IPS-18a (cell line): ENCODE measurements at regions not wholly inside any gene's neighbourhood (a gene's known extent, or its start where the extent isn't known, plus 50 kb on each side); places are given as distances from the start of the nearest gene placed in this dataset.

Experiments used
- H3K27ac ChIP-seq: one replicate; pipeline ENCODE4 v1.5.1; 2013; ENCODE audit warnings: low read length
- H3K27me3 ChIP-seq: one replicate; pipeline ENCODE4 v1.6.1; 2013; ENCODE audit warnings: mild to moderate bottlenecking, low read length; ENCODE audit not compliant: control insufficient read depth, insufficient read depth
- H3K36me3 ChIP-seq: one replicate; pipeline ENCODE4 v1.6.1; 2013; ENCODE audit warnings: low read depth, low read length; ENCODE audit not compliant: control insufficient read depth
- H3K4me1 ChIP-seq: one replicate; pipeline ENCODE4 v1.6.1; 2013; ENCODE audit warnings: low read depth, low read length; ENCODE audit not compliant: control insufficient read depth
- H3K4me3 ChIP-seq: one replicate; pipeline ENCODE4 v1.5.1; 2013; ENCODE audit warnings: low read length
- H3K9ac ChIP-seq: one replicate; pipeline ENCODE4 v1.6.1; 2013; ENCODE audit warnings: mild to moderate bottlenecking, low read length, moderate library complexity
- H3K9me3 ChIP-seq: one replicate; pipeline ENCODE4 v1.6.1; 2013; ENCODE audit warnings: low read depth, low read length; ENCODE audit not compliant: control insufficient read depth

GRCh38 chr12:58074259-58074658, 132.9 kb downstream of the ATP23 start:
- Histone ChIP-seq H3K9me3 (no peaks in the 10 kb centered on the region), H3K9ac (no peak overlapping the region), H3K4me3 (no peak overlapping the region)

GRCh38 chr12:58079806-58080205, 138.4 kb downstream of the ATP23 start:
- no peaks in the 10 kb centered on the region for H3K36me3 ChIP-seq
- H3K4me3 ChIP-seq: no peak overlapping the region
- no peak overlapping the region for H3K27ac ChIP-seq
- no peak overlapping the region for H3K9ac ChIP-seq
- H3K4me1 ChIP-seq: no peaks in the 10 kb centered on the region
- H3K27me3 ChIP-seq: no peaks in the 10 kb centered on the region
- H3K9me3 ChIP-seq: no peaks in the 10 kb centered on the region

More at GRCh38 chr12:58074259-58074658, 132.9 kb downstream of the ATP23 start:
- no peak overlapping the region for H3K27ac ChIP-seq
- H3K36me3 ChIP-seq: no peaks in the 10 kb centered on the region
- no peaks in the 10 kb centered on the region for H3K27me3 ChIP-seq
- H3K4me1 ChIP-seq: no peaks in the 10 kb centered on the region

GRCh38 chr12:58081488-58081887, 140.1 kb downstream of the ATP23 start:
- no peak overlapping the region for H3K27ac ChIP-seq
- no peaks in the 10 kb centered on the region for H3K27me3 ChIP-seq
- H3K9ac ChIP-seq: no peak overlapping the region
- no peaks in the 10 kb centered on the region for H3K4me1 ChIP-seq
- no peaks in the 10 kb centered on the region for H3K9me3 ChIP-seq
- no peaks in the 10 kb centered on the region for H3K36me3 ChIP-seq
- H3K4me3 ChIP-seq: no peak overlapping the region

GRCh38 chr12:58082996-58083395, 141.6 kb downstream of the ATP23 start:
- H3K4me1 ChIP-seq: peaks cover 5% of the 10 kb centered on the region
- no peaks in the 10 kb centered on the region for H3K36me3 ChIP-seq
- H3K27ac ChIP-seq: no peak overlapping the region
- no peaks in the 10 kb centered on the region for H3K27me3 ChIP-seq
- H3K9ac ChIP-seq: no peak overlapping the region
- no peak overlapping the region for H3K4me3 ChIP-seq
- H3K9me3 ChIP-seq: no peaks in the 10 kb centered on the region

DNA sequence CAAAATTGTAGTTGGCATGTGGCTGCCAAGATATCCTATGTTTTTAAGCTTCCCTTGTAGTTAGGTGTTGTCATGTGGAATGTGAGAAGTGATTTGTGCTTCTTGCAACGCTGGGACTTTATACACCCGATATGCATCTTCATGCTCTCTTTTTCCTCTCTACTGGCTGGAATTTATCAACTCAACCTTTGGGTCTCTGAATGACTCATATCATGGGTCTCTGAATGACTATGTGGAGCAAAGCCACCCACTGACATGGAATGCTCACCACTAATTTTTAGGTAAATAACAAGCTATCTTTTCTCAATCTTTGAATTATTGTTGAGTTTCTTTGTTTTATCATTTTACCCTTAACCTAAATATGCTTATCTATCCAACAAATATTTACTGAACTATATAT, 144.6 kb downstream of the ATP23 start:
- Histone ChIP-seq H3K4me1 (peaks cover 8% of the 10 kb centered on the region), H3K9me3 (no peaks in the 10 kb centered on the region), H3K36me3 (no peaks in the 10 kb centered on the region), H3K9ac (no peak overlapping the region), H3K27me3 (no peaks in the 10 kb centered on the region), H3K4me3 (no peak overlapping the region), H3K27ac (no peak overlapping the region)

- no peak overlapping the region for H3K9ac ChIP-seq
- no peak overlapping the region for H3K27ac ChIP-seq
- H3K4me3 ChIP-seq: no peak overlapping the region
- peaks cover 8% of the 10 kb centered on the region for H3K4me1 ChIP-seq
- H3K9me3 ChIP-seq: no peaks in the 10 kb centered on the region
- H3K27me3 ChIP-seq: no peaks in the 10 kb centered on the region
- H3K36me3 ChIP-seq: no peaks in the 10 kb centered on the region
Measured at GRCh38 chr12:58086930-58087329, 145.6 kb downstream of the ATP23 start.

DNA sequence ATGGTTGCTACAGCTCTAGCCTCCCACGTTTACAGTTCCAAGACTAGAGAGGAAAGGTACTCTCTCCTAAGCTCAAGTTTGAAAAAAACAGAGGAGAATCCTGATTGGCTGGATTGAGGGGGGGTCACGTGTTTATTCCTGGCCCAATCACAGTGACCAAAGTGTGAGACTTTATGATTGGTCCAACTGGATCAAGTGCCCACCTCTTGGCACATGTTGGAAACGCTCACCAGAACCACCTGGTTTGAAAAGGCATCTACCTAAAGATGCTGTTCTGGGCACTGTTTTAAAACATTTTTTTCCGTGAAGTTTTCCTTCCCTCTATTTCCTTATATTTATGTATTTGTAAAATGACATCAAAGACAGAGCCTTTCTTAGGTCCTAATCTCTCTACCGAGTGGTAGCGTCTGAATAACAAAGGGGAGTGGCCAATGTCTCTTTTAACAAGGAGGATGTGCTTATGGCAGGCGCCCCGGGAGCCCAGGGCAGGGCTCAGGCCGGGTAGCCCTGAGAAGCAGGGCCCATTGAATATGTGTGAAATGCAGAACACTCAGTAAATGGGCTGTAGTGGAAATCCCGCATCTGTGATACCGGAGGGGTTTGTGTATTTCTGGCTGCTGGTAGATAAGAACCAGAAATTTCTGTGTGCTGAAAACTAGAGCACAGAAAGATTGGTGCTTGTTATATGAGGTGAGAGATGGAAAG, 146.2 kb downstream of the ATP23 start:
- no peak overlapping the region for H3K27ac ChIP-seq
- no peak overlapping the region for H3K9ac ChIP-seq
- H3K36me3 ChIP-seq: no peaks in the 10 kb centered on the region

GRCh38 chr12:58089588-58089987, 148.2 kb downstream of the ATP23 start:
- H3K9ac ChIP-seq: no peak overlapping the region
- no peaks in the 10 kb centered on the region for H3K9me3 ChIP-seq
- no peaks in the 10 kb centered on the region for H3K36me3 ChIP-seq
- no peaks in the 10 kb centered on the region for H3K27me3 ChIP-seq
- H3K27ac ChIP-seq: no peak overlapping the region
- peaks cover 8% of the 10 kb centered on the region for H3K4me1 ChIP-seq
- H3K4me3 ChIP-seq: no peak overlapping the region

More for the DNA sequence above, 146.2 kb downstream of the ATP23 start:
- Histone ChIP-seq H3K27me3 (no peaks in the 10 kb centered on the region), H3K9me3 (no peaks in the 10 kb centered on the region), H3K4me3 (no peak overlapping the region), H3K4me1 (peaks cover 8% of the 10 kb centered on the region)

DNA sequence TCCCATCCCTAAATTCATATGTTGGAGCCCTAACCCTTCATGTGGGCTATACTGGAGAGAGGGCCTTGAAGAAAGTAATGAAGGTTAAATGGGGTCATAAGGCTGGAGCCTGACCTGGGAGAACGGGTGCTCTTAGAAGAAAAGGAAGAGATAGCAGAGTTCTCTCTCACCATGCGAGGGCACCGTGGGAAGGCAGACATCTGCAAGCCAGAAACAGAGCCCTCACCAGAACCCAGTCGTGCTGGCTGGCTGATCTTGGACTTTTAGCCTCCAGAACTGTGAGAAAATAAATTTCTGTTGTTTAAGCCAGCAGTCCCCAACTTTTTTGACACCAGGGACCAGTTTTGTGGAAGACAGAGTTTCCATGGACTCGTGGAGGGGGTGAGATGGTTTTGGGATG, 149.3 kb downstream of the ATP23 start:
- H3K36me3 ChIP-seq: no peaks in the 10 kb centered on the region
- no peaks in the 10 kb centered on the region for H3K9me3 ChIP-seq

DNA sequence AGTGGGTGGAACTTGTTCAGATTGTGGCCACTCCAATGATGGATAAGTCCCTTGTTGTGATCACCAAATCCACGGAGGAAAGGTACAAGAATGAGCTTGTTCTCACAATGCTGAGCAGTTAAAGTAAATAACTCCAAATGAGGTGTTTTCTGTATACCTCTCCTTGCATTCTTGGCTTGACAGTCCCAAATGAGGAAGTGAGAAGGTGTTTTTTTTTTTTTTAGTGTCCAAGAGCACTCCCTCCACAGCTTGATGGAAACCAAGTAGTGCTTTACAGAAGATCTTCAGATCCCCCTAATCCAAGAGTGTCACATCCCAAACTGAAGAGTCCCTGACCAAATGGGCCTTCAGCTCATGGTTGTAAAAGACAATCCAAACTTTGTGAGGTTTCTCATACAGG, 153.6 kb downstream of the ATP23 start:
- Histone ChIP-seq H3K27ac (no peak overlapping the region), H3K36me3 (no peaks in the 10 kb centered on the region), H3K4me3 (no peak overlapping the region), H3K27me3 (no peaks in the 10 kb centered on the region), H3K4me1 (no peaks in the 10 kb centered on the region), H3K9ac (no peak overlapping the region), H3K9me3 (no peaks in the 10 kb centered on the region)

More for the DNA sequence above, 149.3 kb downstream of the ATP23 start:
- Histone ChIP-seq H3K27ac (no peak overlapping the region), H3K9ac (no peak overlapping the region), H3K4me3 (no peak overlapping the region), H3K4me1 (peaks cover 8% of the 10 kb centered on the region), H3K27me3 (no peaks in the 10 kb centered on the region)

- Histone ChIP-seq H3K36me3 (no peaks in the 10 kb centered on the region), H3K9ac (no peak overlapping the region), H3K4me1 (no peaks in the 10 kb centered on the region), H3K27me3 (no peaks in the 10 kb centered on the region), H3K27ac (no peak overlapping the region), H3K9me3 (peaks cover 3% of the 10 kb centered on the region), H3K4me3 (no peak overlapping the region)
Measured at GRCh38 chr12:58097741-58098140, 156.4 kb downstream of the ATP23 start.

- Histone ChIP-seq H3K27ac (no peak overlapping the region), H3K4me1 (no peaks in the 10 kb centered on the region), H3K9ac (no peak overlapping the region), H3K27me3 (no peaks in the 10 kb centered on the region), H3K4me3 (no peak overlapping the region), H3K9me3 (peaks cover 3% of the 10 kb centered on the region), H3K36me3 (no peaks in the 10 kb centered on the region)
Measured at GRCh38 chr12:58099476-58099875, 158.1 kb downstream of the ATP23 start.
